ENCODE measurements at regions not wholly inside any gene's neighbourhood (a gene's known extent, or its start where the extent isn't known, plus 50 kb on each side); places are given as distances from the start of the nearest gene placed in this dataset.

DNA sequence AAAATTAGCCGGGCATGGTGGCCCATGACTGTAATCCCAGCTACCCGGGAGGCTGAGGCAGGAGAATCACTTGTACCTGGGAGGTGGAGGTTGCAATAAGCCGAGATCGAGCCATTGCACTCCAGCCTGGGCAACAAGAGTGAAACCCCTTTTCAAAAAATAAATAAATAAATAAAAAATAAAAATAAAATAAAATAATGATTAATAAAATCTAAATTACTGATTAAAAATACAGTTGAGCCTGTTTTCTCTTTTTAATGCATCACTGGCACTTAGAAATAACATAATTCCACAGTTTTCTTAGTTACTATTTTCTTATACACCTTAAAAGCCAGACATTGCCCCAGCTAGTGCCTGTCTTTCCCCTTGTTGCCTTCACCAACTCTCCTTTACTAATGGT is 922.8 kb upstream of the GJE1 start:
- Histone ChIP-seq H3K27me3 (no peaks in the 10 kb centered on the region), H3K4me1 (ENCODE audit: insufficient read depth) (no peaks in the 10 kb centered on the region), H3K36me3 (replicated peaks; ENCODE audit: insufficient read depth, low read depth) (no peaks in the 10 kb centered on the region), H3K4me2 (no peak overlapping the region), H3K27ac (no peak overlapping the region), H3K9me2 (replicated peaks; ENCODE audit: insufficient read depth) (no peaks in the 10 kb centered on the region), H2AFZ (no peak overlapping the region), H3K9me3 (ENCODE audit: low read depth) (no peaks in the 10 kb centered on the region), H3K4me3 (no peak overlapping the region), H4K20me1 (ENCODE audit: insufficient read depth, poor library complexity, severe bottlenecking) (no peaks in the 10 kb centered on the region), H3K79me2 (no peaks in the 10 kb centered on the region)
- 94% methylated on average over 4 of the region's 4 CpGs for WGBS (ENCODE audit: low lambda C conversion rate, missing lambda C conversion rate)
- no peak for DNase-seq (ENCODE audit: low spot score)
- TF ChIP-seq EZH2phosphoT487 (IDR thresholded peaks at IDR 0.05; ENCODE audit: low read depth, severe bottlenecking, unreplicated experiment) (no peak), EZH2 (IDR thresholded peaks at IDR 0.05; ENCODE audit: borderline replicate concordance) (no peak)
- TF ChIP-seq, protein P1, sequence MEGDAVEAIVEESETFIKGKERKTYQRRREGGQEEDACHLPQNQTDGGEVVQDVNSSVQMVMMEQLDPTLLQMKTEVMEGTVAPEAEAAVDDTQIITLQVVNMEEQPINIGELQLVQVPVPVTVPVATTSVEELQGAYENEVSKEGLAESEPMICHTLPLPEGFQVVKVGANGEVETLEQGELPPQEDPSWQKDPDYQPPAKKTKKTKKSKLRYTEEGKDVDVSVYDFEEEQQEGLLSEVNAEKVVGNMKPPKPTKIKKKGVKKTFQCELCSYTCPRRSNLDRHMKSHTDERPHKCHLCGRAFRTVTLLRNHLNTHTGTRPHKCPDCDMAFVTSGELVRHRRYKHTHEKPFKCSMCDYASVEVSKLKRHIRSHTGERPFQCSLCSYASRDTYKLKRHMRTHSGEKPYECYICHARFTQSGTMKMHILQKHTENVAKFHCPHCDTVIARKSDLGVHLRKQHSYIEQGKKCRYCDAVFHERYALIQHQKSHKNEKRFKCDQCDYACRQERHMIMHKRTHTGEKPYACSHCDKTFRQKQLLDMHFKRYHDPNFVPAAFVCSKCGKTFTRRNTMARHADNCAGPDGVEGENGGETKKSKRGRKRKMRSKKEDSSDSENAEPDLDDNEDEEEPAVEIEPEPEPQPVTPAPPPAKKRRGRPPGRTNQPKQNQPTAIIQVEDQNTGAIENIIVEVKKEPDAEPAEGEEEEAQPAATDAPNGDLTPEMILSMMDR (IDR thresholded peaks at IDR 0.05; ENCODE audit: poor library complexity) = no peak

DNA sequence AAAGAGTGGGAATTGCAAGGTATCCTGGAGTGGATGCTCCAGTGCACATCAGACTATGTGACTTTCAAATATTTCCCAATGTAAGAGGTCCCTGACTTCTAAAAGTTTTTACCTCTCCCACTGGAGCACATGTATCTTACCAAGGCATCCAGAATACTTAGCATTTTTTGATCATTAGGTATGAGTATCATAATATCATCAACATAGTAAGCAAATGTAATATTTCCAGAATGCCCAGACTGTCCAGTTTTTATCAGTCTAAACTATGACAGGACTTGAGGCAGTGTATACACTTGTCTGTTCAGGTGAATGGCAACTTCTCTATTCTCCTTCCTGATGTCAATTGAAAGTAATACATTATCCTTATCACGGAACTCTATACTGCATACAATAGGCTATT is 924.6 kb upstream of the GJE1 start:
- 91% methylated on average over 1 of the region's 1 CpG for WGBS (ENCODE audit: low lambda C conversion rate, missing lambda C conversion rate)
- H3K4me2 ChIP-seq = no peak overlapping the region
- H3K4me1 ChIP-seq (ENCODE audit: insufficient read depth) = no peaks in the 10 kb centered on the region
- no peaks in the 10 kb centered on the region for H3K9me3 ChIP-seq (ENCODE audit: low read depth)
- no peaks in the 10 kb centered on the region for H3K79me2 ChIP-seq
- H3K36me3 ChIP-seq (replicated peaks; ENCODE audit: insufficient read depth, low read depth) = no peaks in the 10 kb centered on the region
- TF ChIP-seq EZH2phosphoT487 (IDR thresholded peaks at IDR 0.05; ENCODE audit: low read depth, severe bottlenecking, unreplicated experiment) (no peak), EZH2 (IDR thresholded peaks at IDR 0.05; ENCODE audit: borderline replicate concordance) (no peak)
- TF ChIP-seq, protein P1 (IDR thresholded peaks at IDR 0.05; ENCODE audit: poor library complexity) = no peak
- no peak overlapping the region for H3K27ac ChIP-seq
- H2AFZ ChIP-seq = no peak overlapping the region
- no peaks in the 10 kb centered on the region for H3K9me2 ChIP-seq (replicated peaks; ENCODE audit: insufficient read depth)
- no peak for DNase-seq (ENCODE audit: low spot score)
- no peak overlapping the region for H3K4me3 ChIP-seq
- H4K20me1 ChIP-seq (ENCODE audit: insufficient read depth, poor library complexity, severe bottlenecking) = no peaks in the 10 kb centered on the region
- no peaks in the 10 kb centered on the region for H3K27me3 ChIP-seq

DNA sequence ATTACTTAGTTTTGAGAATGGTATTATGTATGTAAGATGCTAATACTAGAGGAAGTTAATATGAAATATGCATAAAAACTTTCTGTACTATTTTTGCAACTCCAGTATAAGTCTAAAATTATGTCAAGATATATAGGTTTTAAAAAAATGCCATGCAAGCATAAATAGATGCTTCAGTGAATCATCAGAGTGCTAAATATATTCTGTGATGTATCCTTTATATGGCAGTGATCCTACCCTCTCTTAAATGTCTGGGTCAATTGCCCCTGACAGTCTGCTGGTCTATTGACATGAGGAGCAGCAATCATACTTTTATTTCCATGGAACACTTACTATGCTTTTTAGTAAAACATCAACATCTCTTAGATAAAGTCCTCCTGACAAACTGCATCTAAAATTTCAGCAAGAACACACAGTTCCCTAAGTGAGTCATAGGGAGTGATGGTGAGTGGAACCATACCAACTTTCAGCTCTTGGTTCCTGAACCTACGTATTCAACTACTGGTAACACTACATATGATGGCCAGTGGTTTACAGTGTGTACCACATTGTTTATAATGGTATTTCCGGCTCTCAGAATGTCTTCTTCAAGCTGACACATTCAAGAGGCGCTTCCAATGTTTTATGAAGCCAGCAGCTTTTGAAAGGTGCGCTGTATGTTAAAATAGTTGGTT is 928.7 kb upstream of the GJE1 start:
- H3K4me1 ChIP-seq (ENCODE audit: insufficient read depth) = no peaks in the 10 kb centered on the region
- H3K27ac ChIP-seq = no peak overlapping the region
- H3K27me3 ChIP-seq = no peaks in the 10 kb centered on the region
- H3K36me3 ChIP-seq (replicated peaks; ENCODE audit: insufficient read depth, low read depth) = no peaks in the 10 kb centered on the region
- no peak overlapping the region for H3K4me3 ChIP-seq
- no peaks in the 10 kb centered on the region for H3K9me3 ChIP-seq (ENCODE audit: low read depth)
- 84% methylated on average over 4 of the region's 4 CpGs for WGBS (ENCODE audit: low lambda C conversion rate, missing lambda C conversion rate)
- H4K20me1 ChIP-seq (ENCODE audit: insufficient read depth, poor library complexity, severe bottlenecking) = no peaks in the 10 kb centered on the region
- no peak for TF ChIP-seq EZH2phosphoT487 (IDR thresholded peaks at IDR 0.05; ENCODE audit: low read depth, severe bottlenecking, unreplicated experiment)
- TF ChIP-seq, protein P1 (IDR thresholded peaks at IDR 0.05; ENCODE audit: poor library complexity) = no peak
- no peak for TF ChIP-seq EZH2 (IDR thresholded peaks at IDR 0.05; ENCODE audit: borderline replicate concordance)
- no peak for DNase-seq (ENCODE audit: low spot score)
- H2AFZ ChIP-seq = no peak overlapping the region
- H3K4me2 ChIP-seq = no peak overlapping the region
- H3K9me2 ChIP-seq (replicated peaks; ENCODE audit: insufficient read depth) = no peaks in the 10 kb centered on the region
- no peaks in the 10 kb centered on the region for H3K79me2 ChIP-seq

Data from hepatocyte (in vitro differentiated cells).